Hepatocyte (in vitro differentiated cells): ENCODE measurements at regions not wholly inside any gene's neighbourhood (a gene's known extent, or its start where the extent isn't known, plus 50 kb on each side); places are given as distances from the start of the nearest gene placed in this dataset.
A peak's percentile ranks its signal among the peaks of the same experiment; 100 is the strongest.

Experiments used
- DNase-seq: peaks from one replicate; pipeline ENCODE4 v3.0.0-alpha.2; 2016; ENCODE audit warnings: low spot score
- H2AFZ ChIP-seq: fragments of 200-600 bp; sonication (generic); 2 replicates; pipeline ENCODE4 v1.6.0; 2016; ENCODE audit warnings: antibody characterized with exemption, mild to moderate bottlenecking
- H3K27ac ChIP-seq: fragments of 200-600 bp; sonication (generic); 2 replicates; pipeline ENCODE4 v1.5.1; 2016; ENCODE audit warnings: mild to moderate bottlenecking
- H3K27me3 ChIP-seq: fragments of 200-600 bp; sonication (generic); 2 replicates; pipeline ENCODE4 v1.6.1; 2016
- H3K36me3 ChIP-seq: fragments of 200-600 bp; sonication (generic); replicated peaks from 2 replicates; pipeline ENCODE4 v1.5.1; 2016; ENCODE audit warnings: low read depth; ENCODE audit not compliant: insufficient read depth
- H3K4me1 ChIP-seq: fragments of 200-600 bp; sonication (generic); 2 replicates; pipeline ENCODE4 v1.5.1; 2016; ENCODE audit warnings: mild to moderate bottlenecking, moderate library complexity; ENCODE audit not compliant: insufficient read depth
- H3K4me2 ChIP-seq: fragments of 200-600 bp; sonication (generic); 2 replicates; pipeline ENCODE4 v1.6.0; 2016
- H3K4me3 ChIP-seq: fragments of 200-600 bp; sonication (generic); 2 replicates; pipeline ENCODE4 v1.5.1; 2016; ENCODE audit warnings: mild to moderate bottlenecking
- H3K79me2 ChIP-seq: fragments of 200-600 bp; sonication (generic); 2 replicates; pipeline ENCODE4 v1.6.0; 2017; ENCODE audit warnings: mild to moderate bottlenecking
- H3K9me2 ChIP-seq: fragments of 200-600 bp; sonication (generic); replicated peaks from 2 replicates; pipeline ENCODE4 v1.6.0; 2017; ENCODE audit warnings: mild to moderate bottlenecking; ENCODE audit not compliant: insufficient read depth
- H3K9me3 ChIP-seq: fragments of 200-600 bp; sonication (generic); 2 replicates; pipeline ENCODE4 v1.5.1; 2016; ENCODE audit warnings: low read depth, mild to moderate bottlenecking
- H4K20me1 ChIP-seq: fragments of 200-600 bp; sonication (generic); 2 replicates; pipeline ENCODE4 v1.6.0; 2016; ENCODE audit warnings: mild to moderate bottlenecking; ENCODE audit not compliant: insufficient read depth, poor library complexity, severe bottlenecking
- EZH2 ChIP-seq: fragments of 200-600 bp; sonication (generic); IDR thresholded peaks from 2 replicates; pipeline ENCODE4 v1.6.1; 2016; ENCODE audit warnings: antibody characterized with exemption, mild to moderate bottlenecking, borderline replicate concordance
- EZH2phosphoT487 ChIP-seq: fragments of 200-600 bp; sonication (generic); IDR thresholded peaks from one replicate; pipeline ENCODE4 v1.6.1; 2018; ENCODE audit warnings: antibody characterized with exemption, mild to moderate bottlenecking, low read depth, moderate library complexity; ENCODE audit not compliant: unreplicated experiment, severe bottlenecking
- WGBS: methylation state at CpG from one replicate; pipeline ENCODE4 v1.1.6; 2016; ENCODE audit warnings: low lambda C conversion rate; ENCODE audit errors: missing lambda C conversion rate; 5-methylcytosine and 5-hydroxymethylcytosine counted together
- TF ChIP-seq, protein P1 (sequence below): fragments of 200-600 bp; sonication (generic); IDR thresholded peaks from 2 replicates; pipeline ENCODE4 v1.5.1; 2016; ENCODE audit warnings: antibody characterized with exemption, mild to moderate bottlenecking; ENCODE audit not compliant: poor library complexity

DNA sequence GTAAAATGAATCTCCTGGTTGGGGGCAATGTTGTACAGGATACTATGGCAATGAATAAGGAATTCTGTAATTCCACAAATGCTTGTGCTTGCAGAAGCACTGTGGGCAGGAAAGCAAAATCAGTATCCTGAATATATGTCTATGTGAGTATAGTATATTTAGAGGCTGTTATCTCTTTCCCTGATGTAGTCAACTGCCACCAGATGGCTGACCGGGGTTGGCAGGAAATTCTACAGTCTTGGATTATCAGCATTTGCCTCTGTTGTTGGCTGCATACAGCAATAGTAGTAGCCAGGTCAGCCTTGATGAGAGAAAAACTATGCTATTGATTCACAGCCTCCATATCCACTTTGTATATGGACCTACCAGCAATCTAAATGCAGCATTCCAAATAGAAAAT is 425.1 kb upstream of the JAG1 start:
- Histone ChIP-seq H4K20me1 (no peaks in the 10 kb centered on the region), H3K79me2 (no peaks in the 10 kb centered on the region), H3K27me3 (no peaks in the 10 kb centered on the region), H3K36me3 (no peaks in the 10 kb centered on the region), H3K27ac (no peak overlapping the region), H3K4me1 (no peaks in the 10 kb centered on the region), H3K9me3 (no peaks in the 10 kb centered on the region), H3K9me2 (no peaks in the 10 kb centered on the region), H2AFZ (no peak overlapping the region), H3K4me3 (no peak overlapping the region), H3K4me2 (no peak overlapping the region)
- no peak for DNase-seq
- WGBS = 48% methylated on average over 1 of the region's 1 CpG
- TF ChIP-seq, protein P1, sequence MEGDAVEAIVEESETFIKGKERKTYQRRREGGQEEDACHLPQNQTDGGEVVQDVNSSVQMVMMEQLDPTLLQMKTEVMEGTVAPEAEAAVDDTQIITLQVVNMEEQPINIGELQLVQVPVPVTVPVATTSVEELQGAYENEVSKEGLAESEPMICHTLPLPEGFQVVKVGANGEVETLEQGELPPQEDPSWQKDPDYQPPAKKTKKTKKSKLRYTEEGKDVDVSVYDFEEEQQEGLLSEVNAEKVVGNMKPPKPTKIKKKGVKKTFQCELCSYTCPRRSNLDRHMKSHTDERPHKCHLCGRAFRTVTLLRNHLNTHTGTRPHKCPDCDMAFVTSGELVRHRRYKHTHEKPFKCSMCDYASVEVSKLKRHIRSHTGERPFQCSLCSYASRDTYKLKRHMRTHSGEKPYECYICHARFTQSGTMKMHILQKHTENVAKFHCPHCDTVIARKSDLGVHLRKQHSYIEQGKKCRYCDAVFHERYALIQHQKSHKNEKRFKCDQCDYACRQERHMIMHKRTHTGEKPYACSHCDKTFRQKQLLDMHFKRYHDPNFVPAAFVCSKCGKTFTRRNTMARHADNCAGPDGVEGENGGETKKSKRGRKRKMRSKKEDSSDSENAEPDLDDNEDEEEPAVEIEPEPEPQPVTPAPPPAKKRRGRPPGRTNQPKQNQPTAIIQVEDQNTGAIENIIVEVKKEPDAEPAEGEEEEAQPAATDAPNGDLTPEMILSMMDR = peak; percentile 11
- no peak for TF ChIP-seq EZH2phosphoT487

DNA sequence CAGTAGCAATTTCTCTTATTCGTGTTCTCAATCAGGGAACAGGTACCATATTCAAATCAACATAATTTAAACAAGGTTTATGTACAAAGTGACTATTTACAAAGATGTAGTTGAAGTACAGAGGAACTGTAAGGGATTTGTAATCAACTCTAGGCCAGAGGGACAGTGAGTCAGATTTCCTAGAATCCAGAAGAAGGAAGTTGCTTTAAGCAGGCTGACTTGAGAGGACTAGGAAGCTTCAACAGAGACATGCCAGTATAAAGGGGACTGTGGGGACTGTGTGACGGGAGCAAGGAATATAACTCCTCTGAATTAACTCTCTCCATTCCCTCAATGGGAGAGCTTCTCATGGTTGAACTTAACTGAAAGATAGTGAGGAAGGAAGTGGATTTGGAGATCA is 427.4 kb upstream of the JAG1 start:
- Histone ChIP-seq H3K4me1 (no peaks in the 10 kb centered on the region), H3K27me3 (no peaks in the 10 kb centered on the region), H3K79me2 (no peaks in the 10 kb centered on the region), H3K27ac (no peak overlapping the region), H3K36me3 (no peaks in the 10 kb centered on the region), H3K9me2 (no peaks in the 10 kb centered on the region), H2AFZ (no peak overlapping the region), H3K9me3 (no peaks in the 10 kb centered on the region), H4K20me1 (no peaks in the 10 kb centered on the region), H3K4me2 (no peak overlapping the region), H3K4me3 (no peak overlapping the region)
- DNase-seq = no peak
- 92% methylated on average over 2 of the region's 2 CpGs for WGBS
- TF ChIP-seq, protein P1 = no peak
- TF ChIP-seq EZH2phosphoT487 (no peak), EZH2 (no peak)

DNA sequence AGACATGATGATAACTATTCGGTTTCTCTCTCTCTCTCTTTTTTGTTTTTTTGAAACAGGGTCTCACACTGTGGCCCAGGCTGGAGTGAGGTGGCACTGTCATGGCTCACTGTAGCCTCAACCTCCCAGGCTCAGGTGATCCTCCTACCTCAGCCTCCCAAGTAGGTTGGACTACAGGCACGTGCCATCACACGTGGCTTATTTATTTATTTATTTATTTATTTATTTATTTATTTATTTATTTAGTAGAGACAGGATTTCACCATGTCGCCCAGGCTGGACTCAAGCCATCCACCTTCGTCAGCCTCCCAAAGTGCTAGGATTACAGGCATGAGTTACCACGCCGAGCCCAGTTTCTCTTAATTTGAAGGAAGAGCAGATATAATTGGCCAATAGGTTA is 427.9 kb upstream of the JAG1 start:
- TF ChIP-seq, protein P1 = no peak
- no peak for TF ChIP-seq EZH2
- no peak for TF ChIP-seq EZH2phosphoT487
- no peak for DNase-seq
- WGBS = 97% methylated on average over 7 of the region's 7 CpGs
- no peaks in the 10 kb centered on the region for H3K4me1 ChIP-seq
- H3K36me3 ChIP-seq = no peaks in the 10 kb centered on the region
- H3K4me3 ChIP-seq = no peak overlapping the region
- no peak overlapping the region for H3K27ac ChIP-seq
- no peaks in the 10 kb centered on the region for H3K9me2 ChIP-seq
- H3K4me2 ChIP-seq = no peak overlapping the region
- H3K27me3 ChIP-seq = no peaks in the 10 kb centered on the region
- H3K9me3 ChIP-seq = no peaks in the 10 kb centered on the region
- no peaks in the 10 kb centered on the region for H4K20me1 ChIP-seq
- no peaks in the 10 kb centered on the region for H3K79me2 ChIP-seq
- H2AFZ ChIP-seq = no peak overlapping the region

DNA sequence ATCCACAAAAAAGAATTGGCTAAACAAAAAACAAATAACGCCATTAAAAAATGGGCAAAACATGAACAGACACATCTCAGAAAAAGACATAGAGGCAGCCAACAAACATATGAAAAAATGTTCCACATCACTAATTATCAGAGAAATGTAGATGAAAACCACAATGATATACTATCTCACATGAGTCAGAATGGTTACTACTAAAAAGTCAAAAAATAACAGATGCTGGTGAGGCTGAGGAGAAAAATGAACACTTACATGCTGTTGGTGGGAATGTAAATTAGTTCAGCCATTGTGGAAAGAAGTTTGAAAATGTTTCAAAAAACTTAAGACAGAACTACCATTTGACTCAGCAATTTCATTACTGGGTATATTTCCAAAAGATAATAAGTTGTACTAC is 430.1 kb upstream of the JAG1 start:
- TF ChIP-seq EZH2phosphoT487 = no peak
- TF ChIP-seq, protein P1 = no peak
- no peaks in the 10 kb centered on the region for H3K9me3 ChIP-seq
- WGBS = 89% methylated on average over 1 of the region's 1 CpG
- H3K79me2 ChIP-seq = no peaks in the 10 kb centered on the region
- no peak overlapping the region for H2AFZ ChIP-seq
- no peaks in the 10 kb centered on the region for H3K36me3 ChIP-seq
- H4K20me1 ChIP-seq = no peaks in the 10 kb centered on the region
- H3K4me1 ChIP-seq = no peaks in the 10 kb centered on the region
- H3K9me2 ChIP-seq = no peaks in the 10 kb centered on the region
- H3K4me3 ChIP-seq = no peak overlapping the region
- no peaks in the 10 kb centered on the region for H3K27me3 ChIP-seq
- no peak overlapping the region for H3K4me2 ChIP-seq
- DNase-seq = no peak
- H3K27ac ChIP-seq = no peak overlapping the region
